CD4-positive, alpha-beta T cell treated with Interleukin-2 at 100 ng/mL for 4 hours (primary cell): ENCODE measurements at regions not wholly inside any gene's neighbourhood (a gene's known extent, or its start where the extent isn't known, plus 50 kb on each side); places are given as distances from the start of the nearest gene placed in this dataset.

Source experiments
- DNase-seq: peaks from one replicate; pipeline ENCODE4 v3.0.0-alpha.2; 2020; ENCODE audit warnings: low spot score

- DNase-seq = no peak
These were observed 805.1 kb downstream of the RNF144A start for GRCh38 chr2:7722212-7722910.

GRCh38 chr2:7724336-7724735, 807.1 kb downstream of the RNF144A start:
- no peak for DNase-seq

GRCh38 chr2:7725171-7725849, 808.1 kb downstream of the RNF144A start:
- peak; percentile 77 for DNase-seq

- DNase-seq = no peak
These were observed 808.6 kb downstream of the RNF144A start for GRCh38 chr2:7725850-7726242.

GRCh38 chr2:7726989-7727388, 809.8 kb downstream of the RNF144A start:
- DNase-seq = no peak

GRCh38 chr2:7728388-7728787, 811.2 kb downstream of the RNF144A start:
- DNase-seq = no peak

GRCh38 chr2:7730449-7730848, 813.2 kb downstream of the RNF144A start:
- peak; percentile 35 for DNase-seq

- no peak for DNase-seq
These were observed 813.8 kb downstream of the RNF144A start for GRCh38 chr2:7730990-7731389.

- no peak for DNase-seq
These were observed 815.3 kb downstream of the RNF144A start for GRCh38 chr2:7732497-7732896.

GRCh38 chr2:7736646-7737305, 819.6 kb downstream of the RNF144A start:
- no peak for DNase-seq

GRCh38 chr2:7738596-7738995, 821.4 kb downstream of the RNF144A start:
- no peak for DNase-seq

- no peak for DNase-seq
These were observed 822.9 kb downstream of the RNF144A start for GRCh38 chr2:7740114-7740513.

GRCh38 chr2:7742301-7742700, 825.1 kb downstream of the RNF144A start:
- DNase-seq = no peak

GRCh38 chr2:7744827-7745226, 827.6 kb downstream of the RNF144A start:
- peak; percentile 73 for DNase-seq

GRCh38 chr2:7745369-7745768, 828.2 kb downstream of the RNF144A start:
- DNase-seq = no peak

GRCh38 chr2:7748717-7749415, 831.7 kb downstream of the RNF144A start:
- peak; percentile 35 for DNase-seq

- DNase-seq = no peak
These were observed 832.8 kb downstream of the RNF144A start for GRCh38 chr2:7749895-7750559.

GRCh38 chr2:7752291-7752690, 835.1 kb downstream of the RNF144A start:
- DNase-seq = no peak

GRCh38 chr2:7753777-7754176, 836.6 kb downstream of the RNF144A start:
- no peak for DNase-seq

- DNase-seq = no peak
These were observed 838.7 kb downstream of the RNF144A start for GRCh38 chr2:7755879-7756278.

- no peak for DNase-seq
These were observed 841.0 kb downstream of the RNF144A start for GRCh38 chr2:7758073-7758759.
